Psoas muscle (tissue), 7 donors: ENCODE measurements at regions not wholly inside any gene's neighbourhood (a gene's known extent, or its start where the extent isn't known, plus 50 kb on each side); places are given as distances from the start of the nearest gene placed in this dataset.

Experiments used
- ATAC-seq, 4 donors: fragments of 200-7000 bp; cut with Tn5 transposase; one replicate each; pipeline ENCODE4 v1.9.1; 2020; ENCODE audit warnings: moderate library complexity in 3 of 4, mild to moderate bottlenecking in 2 of 4
- DNase-seq, 2 donors: peaks; one replicate each; pipeline ENCODE4 v3.0.0-alpha.2; 2020
- H3K27ac ChIP-seq: fragments of 200-600 bp; one replicate; pipeline ENCODE4 v1.8.0; 2022
- H3K27me3 ChIP-seq, 3 donors: fragments of 200-600 bp in 1 of 3; one replicate each; pipeline versions ENCODE4 v1.6.1 to v1.8.0; 2013 to 2022; ENCODE audit warnings: low read length in 2 of 3, mild to moderate bottlenecking in 2 of 3, moderate library complexity in 1 of 3; ENCODE audit not compliant: insufficient read depth in 3 of 3
- H3K36me3 ChIP-seq, 2 donors: fragments of 200-600 bp in 1 of 2; one replicate each; pipeline versions ENCODE4 v1.6.1 to v1.8.0; 2013 to 2022; ENCODE audit warnings: low read depth in 1 of 2, mild to moderate bottlenecking in 1 of 2, moderate library complexity in 1 of 2; ENCODE audit not compliant: insufficient read depth in 1 of 2
- H3K4me1 ChIP-seq: fragments of 200-600 bp; one replicate; pipeline ENCODE4 v1.8.0; 2022
- H3K4me3 ChIP-seq: fragments of 200-600 bp; one replicate; pipeline ENCODE4 v1.8.0; 2022; ENCODE audit warnings: mild to moderate bottlenecking
- H3K9me3 ChIP-seq: fragments of 200-600 bp; one replicate; pipeline ENCODE4 v1.8.0; 2022
- CTCF ChIP-seq: fragments of 200-600 bp; IDR thresholded peaks from one replicate; pipeline ENCODE4 v1.8.0; 2022; ENCODE audit warnings: antibody characterized with exemption
- WGBS, 3 donors: extraction: QIAGEN DNeasy Blood & Tissue Kit; methylation state at CpG; one replicate each; pipeline versions ENCODE4 v1.1.6 to v1.1.7; 2013; 5-methylcytosine and 5-hydroxymethylcytosine counted together
- intact Hi-C, 2 donors: fragments of 100-400 bp; cut with DNase I; formaldehyde crosslinking; loops; one replicate each; pipeline versions ENCODE4 v1.11.0 to v1.14.2; 2022
- donor health status: healthy with polysubstance abuse.
- donor health status: DM: no; HTN: no; CAD: no; lungs with moderate emphysema.
- donor health status: Bipolar disorder and iron deficiency.
- donor health status: healthy.
- donor health status: DM: yes; HTN: yes; CAD: no.
- donor health status: DM: no; HTN: no; CAD: no.
- donor health status: DM: yes; HTN: yes; CAD: no.

- Histone ChIP-seq H3K4me3 (no peak overlapping the region), H3K27ac (no peak overlapping the region), H3K4me1 (no peaks in the 10 kb centered on the region), H3K36me3 (no peaks in the 10 kb centered on the region), H3K27me3 (no peaks in the 10 kb centered on the region), H3K9me3 (no peaks in the 10 kb centered on the region)
- intact Hi-C loops: no loop called here
- 91 to 95% (median 91%) methylated on average over 11 of the region's 11 CpGs for WGBS, 3 donors
- no peak for ATAC-seq
- DNase-seq: no peak
- TF ChIP-seq CTCF: no peak
Observed at GRCh38 chr10:3702056-3702546, 82.9 kb downstream of the KLF6 start.

GRCh38 chr10:3701491-3701890, 83.5 kb downstream of the KLF6 start:
- no peaks in the 10 kb centered on the region for H3K9me3 ChIP-seq
- DNase-seq: no peak
- no peaks in the 10 kb centered on the region for H3K36me3 ChIP-seq
- TF ChIP-seq CTCF: no peak
- no peak overlapping the region for H3K4me3 ChIP-seq
- no peaks in the 10 kb centered on the region for H3K4me1 ChIP-seq
- ATAC-seq: no peak
- intact Hi-C loops: no loop called here
- H3K27me3 ChIP-seq: no peaks in the 10 kb centered on the region
- 94 to 100% (median 98%) methylated on average over 1 of the region's 1 CpG for WGBS, 3 donors
- no peak overlapping the region for H3K27ac ChIP-seq

- no peak for TF ChIP-seq CTCF
- Histone ChIP-seq H3K27me3 (no peaks in the 10 kb centered on the region), H3K27ac (no peak overlapping the region), H3K4me3 (no peak overlapping the region), H3K4me1 (no peaks in the 10 kb centered on the region), H3K9me3 (no peaks in the 10 kb centered on the region), H3K36me3 (no peaks in the 10 kb centered on the region)
- ATAC-seq: no peak
- intact Hi-C loops: no loop called here
- no peak for DNase-seq
- WGBS, 3 donors: 47 to 58% (median 57%) methylated on average over 3 of the region's 3 CpGs
Observed at GRCh38 chr10:3700531-3701076, 84.4 kb downstream of the KLF6 start.

GRCh38 chr10:3699916-3700315, 85.1 kb downstream of the KLF6 start:
- no peaks in the 10 kb centered on the region for H3K4me1 ChIP-seq
- DNase-seq (no peak), ATAC-seq (no peak)
- H3K4me3 ChIP-seq: no peak overlapping the region
- WGBS, 3 donors: 91% methylated on average over 5 of the region's 5 CpGs
- intact Hi-C loops: no loop called here
- H3K9me3 ChIP-seq: no peaks in the 10 kb centered on the region
- no peaks in the 10 kb centered on the region for H3K36me3 ChIP-seq
- no peak overlapping the region for H3K27ac ChIP-seq
- no peaks in the 10 kb centered on the region for H3K27me3 ChIP-seq
- TF ChIP-seq CTCF: no peak

- WGBS, 3 donors: 94 to 100% (median 100%) methylated on average over 1 of the region's 1 CpG
- H3K4me3 ChIP-seq: no peak overlapping the region
- H3K27me3 ChIP-seq: no peaks in the 10 kb centered on the region
Observed at GRCh38 chr10:3698312-3698711, 86.7 kb downstream of the KLF6 start.

More at GRCh38 chr10:3698312-3698711, 86.7 kb downstream of the KLF6 start:
- Histone ChIP-seq H3K4me1 (no peaks in the 10 kb centered on the region), H3K36me3 (no peaks in the 10 kb centered on the region), H3K27ac (no peak overlapping the region), H3K9me3 (no peaks in the 10 kb centered on the region)
- no peak for TF ChIP-seq CTCF
- ATAC-seq (no peak), DNase-seq (no peak)
- intact Hi-C loops: no loop called here
